22Rv1 (cell line): ENCODE measurements at regions not wholly inside any gene's neighbourhood (a gene's known extent, or its start where the extent isn't known, plus 50 kb on each side); places are given as distances from the start of the nearest gene placed in this dataset.

Source experiments
- ZFX ChIP-seq: fragments of 450-650 bp; IDR thresholded peaks from 2 replicates; pipeline ENCODE4 v1.6.1; 2017; ENCODE audit warnings: antibody characterized with exemption, borderline replicate concordance
- TF ChIP-seq, protein P1 (sequence below): fragments of 450-650 bp; IDR thresholded peaks from 2 replicates; pipeline ENCODE4 v1.5.1; 2017; ENCODE audit warnings: mild to moderate bottlenecking

GRCh38 chr18:59985289-59985688 lies 85.5 kb downstream of the PMAIP1 start:
- TF ChIP-seq, protein P1, sequence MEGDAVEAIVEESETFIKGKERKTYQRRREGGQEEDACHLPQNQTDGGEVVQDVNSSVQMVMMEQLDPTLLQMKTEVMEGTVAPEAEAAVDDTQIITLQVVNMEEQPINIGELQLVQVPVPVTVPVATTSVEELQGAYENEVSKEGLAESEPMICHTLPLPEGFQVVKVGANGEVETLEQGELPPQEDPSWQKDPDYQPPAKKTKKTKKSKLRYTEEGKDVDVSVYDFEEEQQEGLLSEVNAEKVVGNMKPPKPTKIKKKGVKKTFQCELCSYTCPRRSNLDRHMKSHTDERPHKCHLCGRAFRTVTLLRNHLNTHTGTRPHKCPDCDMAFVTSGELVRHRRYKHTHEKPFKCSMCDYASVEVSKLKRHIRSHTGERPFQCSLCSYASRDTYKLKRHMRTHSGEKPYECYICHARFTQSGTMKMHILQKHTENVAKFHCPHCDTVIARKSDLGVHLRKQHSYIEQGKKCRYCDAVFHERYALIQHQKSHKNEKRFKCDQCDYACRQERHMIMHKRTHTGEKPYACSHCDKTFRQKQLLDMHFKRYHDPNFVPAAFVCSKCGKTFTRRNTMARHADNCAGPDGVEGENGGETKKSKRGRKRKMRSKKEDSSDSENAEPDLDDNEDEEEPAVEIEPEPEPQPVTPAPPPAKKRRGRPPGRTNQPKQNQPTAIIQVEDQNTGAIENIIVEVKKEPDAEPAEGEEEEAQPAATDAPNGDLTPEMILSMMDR = no peak
- no peak for TF ChIP-seq ZFX
